ENCODE measurements at regions not wholly inside any gene's neighbourhood (a gene's known extent, or its start where the extent isn't known, plus 50 kb on each side); places are given as distances from the start of the nearest gene placed in this dataset.
"Not testable (repeated sequence)": the region's sequence is repeated elsewhere in the genome, so short reads cannot be mapped to it uniquely, and the experiment has no call there.

DNA sequence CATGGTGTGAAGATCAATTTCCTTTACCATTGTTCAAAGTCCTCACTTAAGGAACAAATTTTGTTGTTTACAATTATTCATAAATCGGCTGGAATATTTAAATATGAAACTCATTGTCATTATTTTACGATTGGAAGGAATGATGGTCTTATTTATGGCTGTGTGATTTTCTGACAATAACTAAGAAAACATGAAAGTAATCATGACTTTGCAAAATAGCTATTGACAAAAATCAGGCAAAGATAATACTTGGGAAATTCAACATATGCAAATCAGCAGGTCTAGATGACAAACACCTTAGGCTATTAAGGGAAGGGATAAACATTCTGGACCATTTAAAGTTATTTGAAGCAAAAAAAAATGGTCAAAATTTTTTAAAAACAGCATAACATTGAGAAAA, 654.8 kb upstream of the CNTN5 start:
- CTCF ChIA-PET = interaction anchor here (0.7 kb wide), 1 partner anchor 10 kb away, joined by 3 read pairs; no protein-coding TSS in a partner anchor
- POLR2A ChIA-PET = no interaction called here
- Histone ChIP-seq H3K4me3 (ENCODE audit: control extremely low read depth in 1 of 5, extremely low read depth in 1 of 5, insufficient read depth in 1 of 5, low read depth in 2 of 5, low read length in 4 of 5) (no peak overlapping the region), H3K27ac (ENCODE audit: low read length in 2 of 2) (no peak overlapping the region), H4K20me1 (ENCODE audit: control insufficient read depth, insufficient read depth, low read length, poor library complexity, severe bottlenecking) (no peaks in the 10 kb centered on the region), H2AFZ (ENCODE audit: insufficient read depth, low read depth, low read length, poor library complexity, severe bottlenecking) (no peak overlapping the region), H3K36me3 (replicated peaks in 1 of 2; ENCODE audit: control extremely low read depth in 1 of 2, control insufficient read depth in 1 of 2, extremely low read depth in 1 of 2, insufficient read depth in 2 of 2, low read length in 1 of 2) (no peaks in the 10 kb centered on the region), H3K9me3 (ENCODE audit: control extremely low read depth in 1 of 3, control insufficient read depth in 2 of 3, insufficient read depth in 1 of 3, low read length in 2 of 3) (peaks cover 0 to 1% (median 0%) of the 10 kb centered on the region in 3 donors), H3K79me2 (ENCODE audit: control insufficient read depth, insufficient read depth, low read length) (no peaks in the 10 kb centered on the region), H3K9ac (ENCODE audit: low read length) (no peak overlapping the region), H3K4me1 (ENCODE audit: control insufficient read depth in 2 of 2, insufficient read depth in 2 of 2, low read length in 2 of 2) (no peaks in the 10 kb centered on the region), H3K4me2 (replicated peaks; ENCODE audit: low read depth, low read length, poor library complexity, severe bottlenecking) (no peak overlapping the region), H3K27me3 (replicated peaks in 1 of 4; ENCODE audit: control extremely low read depth in 1 of 4, control insufficient read depth in 3 of 4, insufficient read depth in 4 of 4, low read length in 3 of 4) (no peaks in the 10 kb centered on the region)
- H3K27me3 Mint-ChIP-seq = no peaks in the 10 kb centered on the region
- H3K27ac Mint-ChIP-seq = no peak overlapping the region
- whole genome bisulfite sequencing (ENCODE audit: insufficient coverage) = no CpG with 5 or more reads among the region's 2 CpGs
- DNase-seq (no peak), ATAC-seq (ENCODE audit: low read depth) (no peak)
- intact Hi-C loops (cut with micrococcal nuclease) = no loop called here
- H3K4me1 Mint-ChIP-seq = no peaks in the 10 kb centered on the region
- no peak for TF ChIP-seq EZH2 (IDR thresholded peaks at IDR 0.05; ENCODE audit: borderline replicate concordance, insufficient read depth, low read depth, low read length, poor library complexity, severe bottlenecking)
- TF ChIP-seq, protein P1, sequence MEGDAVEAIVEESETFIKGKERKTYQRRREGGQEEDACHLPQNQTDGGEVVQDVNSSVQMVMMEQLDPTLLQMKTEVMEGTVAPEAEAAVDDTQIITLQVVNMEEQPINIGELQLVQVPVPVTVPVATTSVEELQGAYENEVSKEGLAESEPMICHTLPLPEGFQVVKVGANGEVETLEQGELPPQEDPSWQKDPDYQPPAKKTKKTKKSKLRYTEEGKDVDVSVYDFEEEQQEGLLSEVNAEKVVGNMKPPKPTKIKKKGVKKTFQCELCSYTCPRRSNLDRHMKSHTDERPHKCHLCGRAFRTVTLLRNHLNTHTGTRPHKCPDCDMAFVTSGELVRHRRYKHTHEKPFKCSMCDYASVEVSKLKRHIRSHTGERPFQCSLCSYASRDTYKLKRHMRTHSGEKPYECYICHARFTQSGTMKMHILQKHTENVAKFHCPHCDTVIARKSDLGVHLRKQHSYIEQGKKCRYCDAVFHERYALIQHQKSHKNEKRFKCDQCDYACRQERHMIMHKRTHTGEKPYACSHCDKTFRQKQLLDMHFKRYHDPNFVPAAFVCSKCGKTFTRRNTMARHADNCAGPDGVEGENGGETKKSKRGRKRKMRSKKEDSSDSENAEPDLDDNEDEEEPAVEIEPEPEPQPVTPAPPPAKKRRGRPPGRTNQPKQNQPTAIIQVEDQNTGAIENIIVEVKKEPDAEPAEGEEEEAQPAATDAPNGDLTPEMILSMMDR (IDR thresholded peaks at IDR 0.05) = no peak
- no peaks in the 10 kb centered on the region for H3K9me3 Mint-ChIP-seq (ENCODE audit: insufficient read depth)
- H3K4me3 Mint-ChIP-seq = no peak overlapping the region

DNA sequence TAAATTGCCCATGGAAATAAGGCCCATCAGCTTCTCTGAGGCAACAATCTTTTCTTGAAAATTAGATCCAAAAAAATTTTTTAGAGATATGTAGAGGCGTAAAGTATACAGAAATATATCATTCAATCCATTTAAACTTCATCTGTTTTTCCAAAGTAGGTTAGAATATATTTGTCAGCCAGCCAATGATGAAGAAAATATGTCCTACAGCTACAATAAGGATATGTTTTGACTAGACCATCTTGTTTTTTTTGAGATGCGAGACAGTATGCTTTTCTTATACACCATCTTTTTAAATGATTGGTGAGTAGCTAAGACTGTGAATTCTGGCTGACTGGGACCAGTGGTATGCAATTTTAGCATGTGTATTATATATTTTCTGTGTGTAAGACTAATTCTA, 630.4 kb upstream of the CNTN5 start:
- Histone ChIP-seq H3K27me3 (replicated peaks in 1 of 4; ENCODE audit: control extremely low read depth in 1 of 4, control insufficient read depth in 3 of 4, insufficient read depth in 4 of 4, low read length in 3 of 4) (no peaks in the 10 kb centered on the region), H3K4me1 (ENCODE audit: control insufficient read depth in 2 of 2, insufficient read depth in 2 of 2, low read length in 2 of 2) (no peaks in the 10 kb centered on the region), H3K4me3 (ENCODE audit: control extremely low read depth in 1 of 5, extremely low read depth in 1 of 5, insufficient read depth in 1 of 5, low read depth in 2 of 5, low read length in 4 of 5) (no peak overlapping the region), H2AFZ (ENCODE audit: insufficient read depth, low read depth, low read length, poor library complexity, severe bottlenecking) (no peak overlapping the region), H4K20me1 (ENCODE audit: control insufficient read depth, insufficient read depth, low read length, poor library complexity, severe bottlenecking) (no peaks in the 10 kb centered on the region), H3K9ac (ENCODE audit: low read length) (no peak overlapping the region), H3K36me3 (replicated peaks in 1 of 2; ENCODE audit: control extremely low read depth in 1 of 2, control insufficient read depth in 1 of 2, extremely low read depth in 1 of 2, insufficient read depth in 2 of 2, low read length in 1 of 2) (no peaks in the 10 kb centered on the region), H3K4me2 (replicated peaks; ENCODE audit: low read depth, low read length, poor library complexity, severe bottlenecking) (no peak overlapping the region), H3K9me3 (ENCODE audit: control extremely low read depth in 1 of 3, control insufficient read depth in 2 of 3, insufficient read depth in 1 of 3, low read length in 2 of 3) (no peaks in the 10 kb centered on the region), H3K27ac (ENCODE audit: low read length in 2 of 2) (no peak overlapping the region), H3K79me2 (ENCODE audit: control insufficient read depth, insufficient read depth, low read length) (no peaks in the 10 kb centered on the region)
- ChIA-PET POLR2A (no interaction called here), CTCF (no interaction called here)
- DNase-seq (no peak), ATAC-seq (ENCODE audit: low read depth) (no peak)
- no peaks in the 10 kb centered on the region for H3K27me3 Mint-ChIP-seq
- no CpG with 5 or more reads among the region's 2 CpGs for WGBS (ENCODE audit: insufficient coverage)
- H3K27ac Mint-ChIP-seq = no peak overlapping the region
- peaks cover 3% of the 10 kb centered on the region for H3K9me3 Mint-ChIP-seq (ENCODE audit: insufficient read depth)
- TF ChIP-seq, protein P1 (IDR thresholded peaks at IDR 0.05) = no peak
- TF ChIP-seq EZH2 (IDR thresholded peaks at IDR 0.05; ENCODE audit: borderline replicate concordance, insufficient read depth, low read depth, low read length, poor library complexity, severe bottlenecking) = no peak
- H3K4me1 Mint-ChIP-seq = no peaks in the 10 kb centered on the region
- no peak overlapping the region for H3K4me3 Mint-ChIP-seq
- intact Hi-C loops (cut with micrococcal nuclease) = no loop called here

DNA sequence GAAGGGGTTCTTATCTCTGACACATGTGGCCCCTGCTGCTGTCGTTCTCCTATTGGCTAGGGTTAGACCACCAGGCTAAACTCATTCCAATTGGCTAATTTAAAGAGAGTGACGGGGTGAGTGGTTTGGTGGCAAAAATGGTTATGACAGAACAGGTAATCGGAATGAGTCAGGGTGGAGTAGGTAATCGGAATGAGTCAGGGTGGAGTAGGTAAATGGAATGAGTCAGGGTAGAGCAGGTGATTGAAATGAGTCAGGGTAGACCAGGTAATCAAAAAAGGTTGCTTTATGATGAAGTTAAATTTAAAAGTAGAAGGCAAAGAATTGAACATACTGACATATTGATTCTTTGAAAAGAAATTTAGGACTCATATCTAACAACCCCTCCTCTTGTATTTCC, 626.2 kb upstream of the CNTN5 start:
- H3K27ac Mint-ChIP-seq; H3K4me3 ChIP-seq (ENCODE audit: control extremely low read depth in 1 of 5, extremely low read depth in 1 of 5, insufficient read depth in 1 of 5, low read depth in 2 of 5, low read length in 4 of 5); intact Hi-C loops (cut with micrococcal nuclease); H3K9me3 ChIP-seq (ENCODE audit: control extremely low read depth in 1 of 3, control insufficient read depth in 2 of 3, insufficient read depth in 1 of 3, low read length in 2 of 3); H3K4me2 ChIP-seq (replicated peaks; ENCODE audit: low read depth, low read length, poor library complexity, severe bottlenecking); H3K4me1 Mint-ChIP-seq; POLR2A ChIA-PET; CTCF ChIA-PET; H3K4me1 ChIP-seq (ENCODE audit: control insufficient read depth in 2 of 2, insufficient read depth in 2 of 2, low read length in 2 of 2); H3K27me3 ChIP-seq (replicated peaks in 1 of 4; ENCODE audit: control extremely low read depth in 1 of 4, control insufficient read depth in 3 of 4, insufficient read depth in 4 of 4, low read length in 3 of 4); H3K36me3 ChIP-seq (replicated peaks in 1 of 2; ENCODE audit: control extremely low read depth in 1 of 2, control insufficient read depth in 1 of 2, extremely low read depth in 1 of 2, insufficient read depth in 2 of 2, low read length in 1 of 2); DNase-seq; H3K79me2 ChIP-seq (ENCODE audit: control insufficient read depth, insufficient read depth, low read length); ATAC-seq (ENCODE audit: low read depth); H4K20me1 ChIP-seq (ENCODE audit: control insufficient read depth, insufficient read depth, low read length, poor library complexity, severe bottlenecking); H3K27me3 Mint-ChIP-seq; H2AFZ ChIP-seq (ENCODE audit: insufficient read depth, low read depth, low read length, poor library complexity, severe bottlenecking); H3K9me3 Mint-ChIP-seq (ENCODE audit: insufficient read depth); H3K27ac ChIP-seq (ENCODE audit: low read length in 2 of 2); H3K9ac ChIP-seq (ENCODE audit: low read length); H3K4me3 Mint-ChIP-seq: not testable (repeated sequence)
- 86% methylated on average over 4 of the region's 4 CpGs for WGBS (ENCODE audit: insufficient coverage)
